GM19025 (cell line): ENCODE measurements at regions not wholly inside any gene's neighbourhood (a gene's known extent, or its start where the extent isn't known, plus 50 kb on each side); places are given as distances from the start of the nearest gene placed in this dataset.
A peak's percentile ranks its signal among the peaks of the same experiment; 100 is the strongest.
"Not testable (repeated sequence)": the region's sequence is repeated elsewhere in the genome, so short reads cannot be mapped to it uniquely, and the experiment has no call there.

Source experiments
- ATAC-seq: cut with Tn5 transposase; IDR thresholded peaks from one replicate; pipeline ENCODE4 v1.9.1; 2021; ENCODE audit warnings: mild to moderate bottlenecking, low read depth, moderate library complexity; ENCODE audit not compliant: unreplicated experiment

DNA sequence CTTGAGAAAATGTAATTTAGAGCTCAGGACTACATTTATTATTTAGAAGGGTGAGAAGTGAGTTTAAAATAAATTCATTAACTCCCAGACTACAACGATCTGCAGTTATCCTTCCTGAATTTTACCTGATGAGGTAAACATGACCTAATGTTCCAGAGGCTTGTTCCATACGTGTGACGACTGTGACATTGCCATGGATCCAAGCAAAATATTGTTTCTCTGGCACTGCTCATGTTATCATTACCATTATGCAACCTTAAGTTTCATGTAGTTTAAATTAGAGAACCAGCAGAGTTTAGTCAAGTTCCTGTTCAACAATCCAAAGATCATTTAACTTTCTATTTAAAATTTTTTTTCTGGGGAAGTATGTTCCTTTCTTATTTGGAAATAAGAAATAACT lies 279.6 kb downstream of the KLF5 start:
- no peak for ATAC-seq

DNA sequence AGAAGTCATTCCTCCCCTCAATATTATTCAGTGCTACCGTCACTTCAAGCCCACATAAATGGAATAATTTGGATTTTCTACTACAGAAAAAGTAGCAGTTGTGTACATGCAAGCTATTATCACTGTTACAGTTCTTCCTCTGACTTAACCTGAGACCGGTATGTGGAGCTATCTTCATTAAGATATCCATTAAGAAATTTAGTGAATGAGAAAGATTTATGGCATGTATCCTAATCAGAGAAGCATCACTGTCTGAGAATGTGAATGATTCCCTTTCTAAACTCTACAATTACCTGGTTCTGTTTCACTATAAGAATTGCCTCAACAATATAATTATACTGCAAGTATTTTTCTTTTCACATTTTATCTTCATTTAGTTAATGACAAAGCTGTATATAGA lies 278.7 kb downstream of the KLF5 start:
- ATAC-seq: no peak

DNA sequence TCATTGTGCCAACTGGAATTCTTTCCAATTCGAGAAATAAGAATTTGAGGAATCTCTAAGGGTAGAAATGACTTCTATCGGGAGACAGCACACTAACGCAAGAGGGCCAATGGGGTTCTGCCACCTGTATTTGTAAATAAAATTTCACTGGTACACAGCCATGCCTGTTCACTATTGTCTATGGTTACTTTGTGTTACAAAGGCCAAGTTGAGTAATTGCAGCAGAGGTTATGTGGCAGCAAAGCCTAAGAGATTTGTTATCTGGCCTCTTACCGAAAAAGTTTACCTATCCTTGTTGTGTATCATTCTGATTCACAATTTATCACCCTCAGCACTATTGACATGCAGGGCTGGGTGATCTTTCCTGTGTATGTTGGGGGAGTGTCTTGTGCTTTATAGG lies 278.0 kb downstream of the KLF5 start:
- no peak for ATAC-seq

DNA sequence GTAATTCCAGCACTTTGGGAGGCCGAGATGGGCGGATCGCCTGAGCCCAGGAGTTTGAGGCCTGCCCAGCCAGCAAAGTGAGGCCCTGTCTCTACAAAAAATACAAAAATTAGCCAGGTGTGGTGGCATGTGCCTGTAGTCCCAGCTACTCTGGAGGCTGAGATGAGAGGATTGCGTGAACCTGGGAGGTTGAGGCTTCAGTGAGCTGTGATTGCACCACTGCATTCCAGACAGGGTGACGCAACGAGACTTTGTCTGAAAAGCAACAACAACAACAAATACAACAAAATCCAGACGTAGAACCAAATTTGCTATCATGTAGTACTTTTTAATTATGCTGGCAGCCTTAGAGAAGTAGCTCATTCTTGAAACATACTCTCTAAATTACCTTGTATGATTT lies 277.1 kb downstream of the KLF5 start:
- ATAC-seq: no peak

GRCh38 chr13:73335210-73335609 lies 276.4 kb downstream of the KLF5 start:
- peak; percentile 99 for ATAC-seq

- no peak for ATAC-seq
Measured at GRCh38 chr13:73334445-73334844, 275.6 kb downstream of the KLF5 start.

- ATAC-seq: no peak
Measured at GRCh38 chr13:73331556-73331955, 272.8 kb downstream of the KLF5 start.

GRCh38 chr13:73329355-73329754 lies 270.6 kb downstream of the KLF5 start:
- no peak for ATAC-seq

DNA sequence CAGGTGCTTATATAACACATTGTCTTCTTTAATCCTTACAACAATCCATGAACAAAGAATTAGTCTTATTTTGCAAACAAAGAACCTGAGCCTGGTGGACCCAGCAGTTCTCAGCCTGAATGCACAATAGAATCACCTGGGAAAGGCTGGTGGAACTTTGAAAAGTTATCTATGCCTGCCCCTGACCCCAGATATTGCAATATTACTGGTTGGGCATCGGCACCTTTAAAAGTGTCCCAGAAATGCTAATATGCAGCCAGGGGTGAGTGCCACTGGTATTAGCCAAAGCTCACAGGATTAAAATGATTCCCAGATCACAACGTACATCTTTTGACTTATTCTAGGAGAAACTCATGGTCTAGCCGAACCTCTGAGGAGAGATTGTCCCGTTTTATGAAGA lies 268.8 kb downstream of the KLF5 start:
- no peak for ATAC-seq

GRCh38 chr13:73325723-73326558 lies 267.1 kb downstream of the KLF5 start:
- ATAC-seq: peak; percentile 93

- ATAC-seq: no peak
Measured at GRCh38 chr13:73324842-73325722, 266.3 kb downstream of the KLF5 start.

- ATAC-seq: no peak
Measured at GRCh38 chr13:73323615-73324014, 264.8 kb downstream of the KLF5 start.

DNA sequence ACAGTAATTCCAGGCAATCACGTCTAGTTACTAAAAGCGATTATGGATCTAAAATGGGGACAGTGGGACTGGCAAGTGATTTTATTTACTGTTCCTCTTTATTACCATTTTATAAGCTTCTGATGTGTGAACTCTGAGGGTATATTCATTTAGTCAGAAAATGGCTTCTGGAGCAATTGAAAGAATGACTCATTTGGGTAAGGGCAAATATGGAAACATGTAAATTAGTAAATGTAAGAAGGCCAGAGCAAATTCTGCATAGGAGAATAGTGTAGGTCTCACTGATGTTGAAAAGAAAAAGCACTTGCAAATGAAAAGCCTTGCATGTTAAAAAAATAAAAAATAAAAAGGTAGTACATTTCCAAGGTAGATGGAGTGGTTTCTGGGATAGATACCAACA lies 262.2 kb downstream of the KLF5 start:
- ATAC-seq: no peak

DNA sequence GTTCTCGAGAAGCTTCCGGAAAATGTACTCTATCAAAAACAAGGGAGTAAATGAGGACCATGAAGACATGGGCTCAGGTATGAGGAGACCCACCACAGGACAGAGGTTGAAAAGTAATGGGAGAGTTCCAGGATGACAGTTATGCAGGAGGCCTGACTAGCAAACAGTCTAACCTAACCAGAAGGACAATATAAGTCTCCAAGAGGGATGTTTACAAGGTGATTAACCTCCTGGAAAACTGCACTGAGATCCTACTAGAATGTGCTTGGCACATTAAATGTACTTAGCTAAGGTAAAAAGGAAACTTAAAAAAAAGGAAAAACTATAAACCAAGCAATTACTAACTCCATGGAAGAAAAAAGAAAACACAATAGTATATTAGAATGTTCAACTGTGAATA lies 258.3 kb downstream of the KLF5 start:
- no peak for ATAC-seq

DNA sequence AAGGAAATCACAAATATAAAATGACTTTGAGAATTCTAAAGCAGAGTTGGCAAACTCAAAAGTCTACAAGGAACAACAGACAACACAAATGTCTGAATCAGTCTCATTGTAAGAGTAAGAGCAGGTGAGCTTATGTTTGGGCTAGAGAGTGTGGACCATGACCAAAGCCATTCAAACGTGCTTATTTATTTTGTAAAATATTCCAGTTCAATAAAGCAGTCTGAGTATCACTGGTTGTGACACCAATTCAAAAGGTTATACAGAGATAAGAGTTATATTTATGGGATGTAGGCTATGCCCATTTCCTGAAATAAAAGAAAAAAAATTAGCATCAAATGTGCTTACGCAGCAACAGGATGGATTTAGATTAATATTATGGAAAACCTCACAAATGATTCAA lies 251.6 kb downstream of the KLF5 start:
- ATAC-seq: no peak

- no peak for ATAC-seq
Measured at GRCh38 chr13:73307481-73307880, 248.7 kb downstream of the KLF5 start.

GRCh38 chr13:73306688-73307087 lies 247.9 kb downstream of the KLF5 start:
- no peak for ATAC-seq

DNA sequence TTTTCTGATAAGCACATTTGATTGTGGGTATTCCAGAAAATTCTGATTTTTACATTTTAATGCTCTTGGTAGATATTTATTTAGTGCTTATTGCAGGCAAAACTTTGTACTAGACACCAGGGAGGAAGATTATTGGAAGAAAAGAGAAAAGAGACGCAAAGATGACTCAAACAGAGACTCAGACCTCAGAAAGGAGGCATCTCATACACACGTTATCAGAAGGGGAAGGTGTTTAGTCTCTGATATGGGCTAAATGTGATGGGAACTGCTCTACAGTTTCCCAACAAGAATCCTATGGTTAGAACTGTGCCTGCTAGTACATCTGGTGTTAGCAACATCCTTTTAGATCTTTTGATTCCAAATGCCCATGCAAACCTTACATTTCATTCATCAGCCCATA lies 245.6 kb downstream of the KLF5 start:
- ATAC-seq: no peak

- no peak for ATAC-seq
Measured at GRCh38 chr13:73303851-73304250, 245.0 kb downstream of the KLF5 start.

DNA sequence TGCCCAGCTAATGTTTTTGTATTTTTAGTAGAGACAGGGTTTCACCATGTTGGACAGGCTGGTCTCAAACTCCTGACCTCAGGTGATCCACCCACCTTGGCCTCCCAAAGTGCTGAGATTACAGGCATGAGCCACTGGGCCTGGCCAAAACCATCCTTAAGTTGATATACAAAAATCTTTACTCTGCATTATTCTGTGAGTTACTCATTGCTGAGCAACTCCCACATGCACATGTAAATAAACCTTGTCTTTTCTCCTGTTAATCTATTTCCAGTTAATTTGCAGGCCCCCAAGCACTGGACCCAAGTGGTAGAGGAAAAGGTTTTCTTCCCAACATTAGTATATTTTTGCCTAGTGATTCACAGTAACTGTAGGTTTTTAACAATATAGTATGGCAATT lies 242.8 kb downstream of the KLF5 start:
- ATAC-seq: not testable (repeated sequence)

GRCh38 chr13:73300718-73301425 lies 242.1 kb downstream of the KLF5 start:
- no peak for ATAC-seq
